ENCODE measurements at regions not wholly inside any gene's neighbourhood (a gene's known extent, or its start where the extent isn't known, plus 50 kb on each side); places are given as distances from the start of the nearest gene placed in this dataset.

GRCh38 chr2:19125901-19126680 is 232.3 kb downstream of the OSR1 start:
- no peaks in the 10 kb centered on the region for H3K36me3 ChIP-seq
- intact Hi-C loops (cut with DNase I), result no loop called here
- H3K4me3 ChIP-seq, result no peak overlapping the region

GRCh38 chr2:19124135-19124534 is 234.3 kb downstream of the OSR1 start:
- no peaks in the 10 kb centered on the region for H3K4me1 ChIP-seq
- intact Hi-C loops (cut with DNase I), result no loop called here
- no peak for DNase-seq (ENCODE audit: low spot score in 2 of 2)
- H3K36me3 ChIP-seq, result no peaks in the 10 kb centered on the region
- no peak for TF ChIP-seq CTCF (IDR thresholded peaks at IDR 0.05)
- H3K27ac ChIP-seq, result no peak overlapping the region
- no peaks in the 10 kb centered on the region for H3K27me3 ChIP-seq
- no peak overlapping the region for H3K4me3 ChIP-seq
- H3K9me3 ChIP-seq, result no peaks in the 10 kb centered on the region

More at GRCh38 chr2:19125901-19126680, 232.3 kb downstream of the OSR1 start:
- no peaks in the 10 kb centered on the region for H3K27me3 ChIP-seq
- no peak for TF ChIP-seq CTCF (IDR thresholded peaks at IDR 0.05)
- H3K27ac ChIP-seq, result no peak overlapping the region
- H3K4me1 ChIP-seq, result peaks cover 0 to 3% of the 10 kb centered on the region in 2 donors
- H3K9me3 ChIP-seq, result no peaks in the 10 kb centered on the region
- no peak for DNase-seq (ENCODE audit: low spot score in 2 of 2)

- no peak for TF ChIP-seq CTCF (IDR thresholded peaks at IDR 0.05)
- no peak overlapping the region for H3K27ac ChIP-seq
- H3K4me1 ChIP-seq, result no peaks in the 10 kb centered on the region
- H3K27me3 ChIP-seq, result no peaks in the 10 kb centered on the region
- H3K4me3 ChIP-seq, result no peak overlapping the region
- intact Hi-C loops (cut with DNase I), result no loop called here
- no peaks in the 10 kb centered on the region for H3K36me3 ChIP-seq
- H3K9me3 ChIP-seq, result no peaks in the 10 kb centered on the region
- no peak for DNase-seq (ENCODE audit: low spot score in 2 of 2)
Measured at GRCh38 chr2:19123556-19123955, 234.9 kb downstream of the OSR1 start.

- no peaks in the 10 kb centered on the region for H3K9me3 ChIP-seq
- no peak for DNase-seq (ENCODE audit: low spot score in 2 of 2)
- no peak for TF ChIP-seq CTCF (IDR thresholded peaks at IDR 0.05)
- intact Hi-C loops (cut with DNase I), result no loop called here
- H3K4me1 ChIP-seq, result no peaks in the 10 kb centered on the region
- H3K4me3 ChIP-seq, result no peak overlapping the region
- no peaks in the 10 kb centered on the region for H3K27me3 ChIP-seq
- no peaks in the 10 kb centered on the region for H3K36me3 ChIP-seq
- H3K27ac ChIP-seq, result no peak overlapping the region
Measured at GRCh38 chr2:19122220-19122619, 236.2 kb downstream of the OSR1 start.

DNA sequence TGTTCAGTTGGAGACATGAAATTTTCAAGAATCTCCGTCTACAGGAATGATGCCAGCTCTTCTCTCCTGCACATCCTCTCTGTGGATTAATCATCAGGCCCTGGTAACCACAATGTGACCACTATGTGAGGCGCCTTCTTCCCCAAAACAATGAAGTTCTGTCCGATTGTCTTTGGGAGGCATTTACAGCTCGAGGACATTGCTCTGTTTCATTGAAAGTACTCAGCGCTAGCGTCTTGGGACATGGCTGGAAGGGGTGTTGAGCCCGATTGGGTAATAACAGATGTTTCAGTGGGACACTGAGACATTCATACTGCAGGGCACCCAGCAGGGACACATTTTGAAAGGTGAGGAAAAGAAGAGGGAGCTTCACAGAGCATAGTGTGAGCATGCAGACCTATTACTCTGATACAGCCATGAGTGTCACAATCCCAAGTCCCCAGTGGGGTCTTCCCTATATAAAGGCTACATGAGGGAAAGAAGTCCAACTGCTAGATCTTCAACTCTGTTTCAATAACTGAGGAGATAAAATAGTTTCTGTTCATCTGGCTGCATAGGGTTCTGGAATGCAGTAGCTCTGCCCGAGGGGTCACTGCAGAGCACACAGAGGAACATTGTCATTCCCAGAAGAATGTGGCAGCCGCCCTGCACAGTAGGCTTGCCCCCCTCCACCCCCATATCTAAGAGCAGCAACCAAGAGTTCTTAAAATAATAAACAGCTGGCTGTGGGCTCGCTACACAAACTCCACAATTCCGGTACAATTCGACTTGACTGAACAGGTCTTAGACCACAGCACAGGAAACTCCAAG is 237.3 kb downstream of the OSR1 start:
- Histone ChIP-seq H3K36me3 (no peaks in the 10 kb centered on the region), H3K4me3 (no peak overlapping the region), H3K27ac (no peak overlapping the region), H3K4me1 (no peaks in the 10 kb centered on the region), H3K27me3 (no peaks in the 10 kb centered on the region), H3K9me3 (no peaks in the 10 kb centered on the region)
- DNase-seq (ENCODE audit: low spot score in 2 of 2), result no peak
- no peak for TF ChIP-seq CTCF (IDR thresholded peaks at IDR 0.05)
- intact Hi-C loops (cut with DNase I), result no loop called here
